ENCODE measurements at regions not wholly inside any gene's neighbourhood (a gene's known extent, or its start where the extent isn't known, plus 50 kb on each side); places are given as distances from the start of the nearest gene placed in this dataset.

- DNase-seq (ENCODE audit: low spot score): no peak
- Histone ChIP-seq H3K27me3 (replicated peaks; ENCODE audit: insufficient read depth, low read depth, low read length, poor library complexity) (no peaks in the 10 kb centered on the region), H3K36me3 (ENCODE audit: insufficient read depth, low read length, poor library complexity, severe bottlenecking) (no peaks in the 10 kb centered on the region), H3K9me3 (ENCODE audit: low read depth, low read length, poor library complexity, severe bottlenecking) (no peaks in the 10 kb centered on the region), H3K4me1 (ENCODE audit: insufficient read depth, low read length, poor library complexity, severe bottlenecking) (no peaks in the 10 kb centered on the region), H3K27ac (ENCODE audit: low read depth, low read length, poor library complexity, severe bottlenecking) (no peak overlapping the region), H3K4me3 (ENCODE audit: low read depth, low read length, poor library complexity, severe bottlenecking) (no peak overlapping the region)
- ChIA-PET POLR2A (ENCODE audit: low non-redundant PET) (interaction anchor here (0.6 kb wide), 1 partner anchor 242 kb away, joined by 3 read pairs; no protein-coding TSS in a partner anchor), CTCF (no interaction called here)
- no TSS peak for BruUV-seq (replicated peaks)
- intact Hi-C loops (cut with micrococcal nuclease; ENCODE audit: unreplicated experiment): no loop called here
- TF ChIP-seq EZH2 (IDR thresholded peaks at IDR 0.05; ENCODE audit: borderline replicate concordance, low read depth, low read length, poor library complexity, severe bottlenecking) (no peak), CTCF (conservative IDR thresholded peaks at IDR 0.05; ENCODE audit: low read depth, low read length) (no peak)
Measured at GRCh38 chr1:232425421-232425820, 204.5 kb downstream of the SIPA1L2 start.

- ChIA-PET POLR2A (ENCODE audit: low non-redundant PET) (no interaction called here), CTCF (no interaction called here)
- Histone ChIP-seq H3K27ac (ENCODE audit: low read depth, low read length, poor library complexity, severe bottlenecking) (no peak overlapping the region), H3K4me3 (ENCODE audit: low read depth, low read length, poor library complexity, severe bottlenecking) (no peak overlapping the region), H3K36me3 (ENCODE audit: insufficient read depth, low read length, poor library complexity, severe bottlenecking) (no peaks in the 10 kb centered on the region), H3K27me3 (replicated peaks; ENCODE audit: insufficient read depth, low read depth, low read length, poor library complexity) (no peaks in the 10 kb centered on the region), H3K4me1 (ENCODE audit: insufficient read depth, low read length, poor library complexity, severe bottlenecking) (no peaks in the 10 kb centered on the region), H3K9me3 (ENCODE audit: low read depth, low read length, poor library complexity, severe bottlenecking) (no peaks in the 10 kb centered on the region)
- intact Hi-C loops (cut with micrococcal nuclease; ENCODE audit: unreplicated experiment): no loop called here
- no TSS peak for BruUV-seq (replicated peaks)
- peak; percentile 13 for DNase-seq (ENCODE audit: low spot score)
- TF ChIP-seq CTCF (conservative IDR thresholded peaks at IDR 0.05; ENCODE audit: low read depth, low read length): no peak
- TF ChIP-seq EZH2 (IDR thresholded peaks at IDR 0.05; ENCODE audit: borderline replicate concordance, low read depth, low read length, poor library complexity, severe bottlenecking): no peak
Measured at GRCh38 chr1:232423591-232423990, 206.3 kb downstream of the SIPA1L2 start.

GRCh38 chr1:232422898-232423297, 207.0 kb downstream of the SIPA1L2 start:
- Histone ChIP-seq H3K4me3 (ENCODE audit: low read depth, low read length, poor library complexity, severe bottlenecking) (no peak overlapping the region), H3K27me3 (replicated peaks; ENCODE audit: insufficient read depth, low read depth, low read length, poor library complexity) (no peaks in the 10 kb centered on the region), H3K9me3 (ENCODE audit: low read depth, low read length, poor library complexity, severe bottlenecking) (no peaks in the 10 kb centered on the region), H3K36me3 (ENCODE audit: insufficient read depth, low read length, poor library complexity, severe bottlenecking) (no peaks in the 10 kb centered on the region), H3K4me1 (ENCODE audit: insufficient read depth, low read length, poor library complexity, severe bottlenecking) (no peaks in the 10 kb centered on the region), H3K27ac (ENCODE audit: low read depth, low read length, poor library complexity, severe bottlenecking) (no peak overlapping the region)
- intact Hi-C loops (cut with micrococcal nuclease; ENCODE audit: unreplicated experiment): no loop called here
- no peak for TF ChIP-seq CTCF (conservative IDR thresholded peaks at IDR 0.05; ENCODE audit: low read depth, low read length)
- no peak for TF ChIP-seq EZH2 (IDR thresholded peaks at IDR 0.05; ENCODE audit: borderline replicate concordance, low read depth, low read length, poor library complexity, severe bottlenecking)
- DNase-seq (ENCODE audit: low spot score): no peak
- ChIA-PET CTCF (no interaction called here), POLR2A (ENCODE audit: low non-redundant PET) (no interaction called here)
- BruUV-seq (replicated peaks): no TSS peak
